EH (cell line): ENCODE measurements at regions not wholly inside any gene's neighbourhood (a gene's known extent, or its start where the extent isn't known, plus 50 kb on each side); places are given as distances from the start of the nearest gene placed in this dataset.
"Not testable (repeated sequence)": the region's sequence is repeated elsewhere in the genome, so short reads cannot be mapped to it uniquely, and the experiment has no call there.

ENCODE experiments used
- DNase-seq: peaks from one replicate; pipeline ENCODE4 v3.0.0-alpha.2; 2015; ENCODE audit warnings: low read depth

DNA sequence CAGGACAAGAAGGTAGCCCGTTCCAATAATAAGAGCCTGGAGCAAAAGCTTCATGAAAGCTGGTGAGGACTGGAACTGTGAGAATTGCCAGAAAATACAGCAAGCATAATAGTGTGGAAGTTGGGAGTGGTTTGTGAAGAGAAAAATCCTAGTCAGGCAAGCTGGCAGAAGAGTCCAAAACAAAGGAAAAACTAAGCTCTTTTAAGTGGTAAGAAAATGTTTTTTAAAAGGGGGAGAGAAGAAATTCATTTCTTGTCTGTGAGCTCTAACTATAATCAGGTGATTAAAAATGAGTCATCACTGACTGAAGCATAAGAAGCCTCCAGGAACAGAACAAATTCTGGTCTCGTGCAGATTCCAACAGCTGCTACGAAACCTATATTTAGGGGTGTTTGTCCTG is 102.6 kb downstream of the CAAP1 start:
- no peak for DNase-seq

DNA sequence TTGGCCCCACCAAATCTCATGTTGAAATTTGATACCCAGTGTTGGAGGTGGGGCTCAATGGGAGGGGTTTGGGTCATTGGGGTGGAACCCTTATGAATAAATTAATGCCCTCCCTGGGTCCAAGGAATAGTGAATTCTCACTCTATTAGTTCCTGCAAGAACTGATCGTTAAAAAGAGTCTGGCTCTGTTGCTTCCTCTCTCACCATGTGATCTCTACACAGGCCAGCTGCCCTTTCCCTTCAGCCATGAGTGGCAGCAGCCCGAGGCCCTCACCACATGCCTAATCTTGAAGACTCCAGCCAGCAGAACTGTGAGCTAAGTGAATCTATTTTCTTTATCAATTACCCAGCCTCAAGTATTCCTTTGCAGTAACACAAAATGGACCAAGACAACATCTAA is 106.0 kb downstream of the CAAP1 start:
- DNase-seq, result no peak

DNA sequence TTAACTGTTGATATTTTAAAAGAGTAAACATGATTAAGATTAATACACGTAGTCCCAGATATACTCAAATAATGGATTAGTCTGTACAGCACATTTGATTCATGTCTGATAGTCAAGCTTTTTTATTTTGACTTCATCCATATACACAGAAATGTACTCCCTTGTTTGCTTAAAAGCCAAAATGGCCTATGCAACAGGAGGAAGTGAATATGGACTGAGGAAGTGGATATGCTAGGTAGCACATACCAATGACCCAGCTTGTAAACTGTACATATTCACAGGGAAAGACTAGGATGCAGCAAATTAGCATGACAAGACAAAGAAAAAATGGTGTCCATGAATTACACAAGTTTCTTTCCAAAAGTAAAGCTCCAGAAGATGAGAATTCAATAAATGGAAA is 109.7 kb downstream of the CAAP1 start:
- no peak for DNase-seq

DNA sequence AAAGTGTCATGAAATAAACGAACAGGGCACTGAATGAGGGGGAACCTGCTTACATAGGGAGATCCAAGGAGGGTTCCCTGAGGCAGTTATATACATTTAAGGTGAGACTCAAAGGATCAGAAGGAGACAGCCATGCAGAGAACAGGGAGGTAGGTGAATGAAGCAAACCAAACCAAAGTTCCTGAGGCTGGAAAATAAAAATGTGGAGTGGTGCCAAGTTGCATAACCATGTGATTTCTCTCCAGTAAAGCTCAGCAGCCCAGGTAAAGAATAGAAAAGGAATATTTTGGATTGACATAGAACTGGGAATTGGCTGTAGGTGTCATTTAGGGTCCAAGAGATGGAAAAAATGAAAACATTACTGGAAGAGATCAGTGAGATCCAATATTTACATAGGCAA is 110.7 kb downstream of the CAAP1 start:
- no peak for DNase-seq

DNA sequence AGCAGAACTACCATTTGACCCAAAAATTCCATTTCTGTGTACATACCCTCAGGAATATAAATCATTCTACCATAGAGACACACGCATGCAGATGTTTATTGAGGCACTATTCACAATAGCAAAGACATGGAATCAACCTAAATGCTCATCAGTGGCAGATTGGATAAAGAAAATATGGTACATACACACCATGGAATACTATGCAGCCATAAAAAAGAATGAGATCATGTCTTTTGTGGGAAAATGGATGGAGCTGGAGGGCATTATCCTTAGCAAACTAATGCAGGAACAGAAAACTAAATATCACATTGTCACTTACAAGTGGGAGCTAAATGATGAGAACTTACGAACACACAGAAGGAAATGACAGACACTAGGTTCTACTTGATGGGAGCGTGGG is 112.3 kb downstream of the CAAP1 start:
- DNase-seq, result not testable (repeated sequence)

DNA sequence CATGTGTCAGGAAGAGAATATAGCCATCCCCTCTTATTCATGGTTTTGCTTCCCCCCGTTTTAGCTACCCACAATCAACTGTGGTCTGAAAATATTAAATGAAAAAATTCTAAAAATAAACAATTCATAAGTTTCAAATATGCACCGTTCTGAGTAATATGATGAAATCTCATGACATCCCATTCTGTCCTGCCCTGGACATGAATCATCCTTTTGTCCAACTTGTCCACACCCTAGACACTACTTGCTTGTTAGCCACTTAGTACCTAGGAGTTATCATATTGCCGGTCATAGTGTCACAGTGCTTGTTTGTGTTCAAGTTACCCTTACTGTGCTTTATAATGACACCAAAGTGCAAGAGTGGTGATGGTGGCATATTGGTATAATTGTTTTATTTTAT is 113.5 kb downstream of the CAAP1 start:
- no peak for DNase-seq

DNA sequence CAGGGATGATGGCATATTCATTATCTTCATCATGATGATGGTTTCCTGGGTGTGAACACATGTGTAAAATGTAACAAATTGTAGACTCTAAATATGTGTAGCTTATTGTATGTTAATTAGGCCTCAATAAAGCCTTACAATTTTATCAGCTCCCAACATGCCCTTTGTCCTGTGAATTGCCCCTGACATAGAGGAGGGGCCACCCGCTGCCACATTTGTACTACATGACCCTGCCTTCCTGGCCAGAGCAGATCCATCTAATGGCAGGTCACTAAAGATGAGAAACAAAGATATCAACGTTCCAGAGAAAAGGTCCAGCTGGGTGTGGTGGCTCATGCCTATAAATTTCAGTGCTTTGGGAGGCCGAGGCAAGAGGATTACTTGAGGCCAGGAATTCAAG is 117.2 kb downstream of the CAAP1 start:
- DNase-seq, result no peak

DNA sequence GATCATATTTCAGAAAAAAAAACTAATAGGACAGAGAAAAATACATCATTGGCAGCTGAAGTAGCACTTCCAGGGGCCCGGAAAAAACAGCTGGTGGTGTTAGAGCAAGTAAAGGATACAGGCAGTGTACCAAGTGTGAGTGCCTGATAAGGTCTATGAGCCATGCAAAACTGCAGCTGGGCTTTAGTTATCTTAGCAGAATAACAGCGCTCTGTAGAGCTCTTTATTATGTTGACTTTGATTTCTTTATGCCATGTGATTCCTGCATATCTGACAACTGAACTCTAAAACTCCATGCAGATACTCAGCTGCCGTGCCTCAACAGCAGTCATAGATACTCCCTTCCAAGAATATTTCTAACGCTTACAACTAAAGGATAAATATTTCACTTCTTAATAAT is 119.5 kb downstream of the CAAP1 start:
- DNase-seq, result no peak

DNA sequence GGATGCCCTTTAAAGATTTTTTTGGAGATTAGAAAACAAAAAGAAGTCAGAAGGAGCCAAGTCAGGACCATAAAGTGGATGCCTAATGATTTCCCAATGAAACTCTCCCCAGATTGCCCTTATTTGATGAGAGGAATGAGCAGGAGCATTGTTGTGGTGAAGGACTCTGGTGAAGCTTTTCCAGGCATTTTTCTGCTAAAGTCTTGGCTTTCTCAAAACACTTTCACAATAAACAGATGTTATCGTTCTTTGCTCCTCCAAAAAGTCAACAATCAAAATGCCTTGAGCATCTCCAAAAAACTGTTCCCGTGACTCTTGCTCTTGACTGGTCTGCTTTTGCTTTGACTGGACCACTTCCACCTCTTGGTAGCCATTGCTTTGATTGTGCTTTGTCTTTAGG is 121.8 kb downstream of the CAAP1 start:
- DNase-seq, result peak; percentile 20

DNA sequence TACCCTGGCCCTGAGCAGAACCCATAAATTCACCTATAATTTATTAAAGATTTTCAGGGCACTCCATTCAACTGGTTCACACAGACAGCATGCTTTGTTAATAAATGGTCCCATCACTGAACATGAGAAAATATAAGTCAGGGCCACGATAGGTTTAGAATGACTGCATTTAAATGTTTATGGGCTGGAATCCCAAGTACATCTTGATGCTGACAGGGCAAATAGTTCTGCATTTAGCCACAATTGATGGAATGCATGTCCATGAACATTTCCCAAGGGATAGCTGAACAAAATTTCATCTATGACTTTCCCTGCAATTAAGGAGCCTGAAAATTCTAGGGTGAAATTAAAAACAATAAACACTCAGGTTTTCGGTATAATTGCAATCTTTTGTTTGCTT is 124.5 kb downstream of the CAAP1 start:
- DNase-seq, result peak; percentile 21

DNA sequence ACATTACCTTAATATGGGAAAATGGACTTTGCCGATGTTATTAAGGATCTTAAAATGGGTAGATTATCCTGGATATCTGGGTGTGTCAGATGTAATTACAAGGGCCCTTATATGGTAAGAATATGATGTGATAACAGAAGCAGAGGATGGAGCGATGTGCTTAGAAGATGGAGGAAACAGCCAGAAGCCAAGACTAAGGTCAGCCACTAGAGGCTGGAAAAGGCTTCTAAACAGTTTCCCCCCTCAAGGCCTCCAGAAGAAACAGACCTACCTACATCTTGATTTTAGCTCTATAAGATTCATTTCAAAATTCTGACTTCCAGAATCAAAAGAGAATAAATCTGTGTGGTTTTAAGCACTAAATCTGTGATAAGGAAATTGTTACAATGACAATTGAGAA is 131.9 kb downstream of the CAAP1 start:
- no peak for DNase-seq

DNA sequence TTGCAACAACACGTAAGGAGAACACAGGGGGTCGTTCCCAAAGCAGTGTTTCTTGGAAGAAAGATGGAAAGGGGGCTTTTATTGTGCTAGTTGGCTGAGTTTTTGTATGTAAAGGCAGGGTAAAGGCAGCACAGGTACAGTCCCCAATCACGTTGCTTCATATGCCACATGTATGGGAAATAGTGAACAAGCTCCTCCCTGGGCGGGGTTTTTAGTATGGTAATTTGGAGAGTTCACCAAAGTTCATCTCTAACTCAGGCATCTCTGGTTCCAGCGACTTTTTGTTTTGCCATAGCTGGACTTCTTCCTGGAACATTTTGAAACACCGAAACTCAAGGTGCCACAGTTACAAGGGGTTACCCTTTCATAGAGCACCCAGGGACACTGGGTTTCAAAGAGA is 133.9 kb downstream of the CAAP1 start:
- no peak for DNase-seq

DNA sequence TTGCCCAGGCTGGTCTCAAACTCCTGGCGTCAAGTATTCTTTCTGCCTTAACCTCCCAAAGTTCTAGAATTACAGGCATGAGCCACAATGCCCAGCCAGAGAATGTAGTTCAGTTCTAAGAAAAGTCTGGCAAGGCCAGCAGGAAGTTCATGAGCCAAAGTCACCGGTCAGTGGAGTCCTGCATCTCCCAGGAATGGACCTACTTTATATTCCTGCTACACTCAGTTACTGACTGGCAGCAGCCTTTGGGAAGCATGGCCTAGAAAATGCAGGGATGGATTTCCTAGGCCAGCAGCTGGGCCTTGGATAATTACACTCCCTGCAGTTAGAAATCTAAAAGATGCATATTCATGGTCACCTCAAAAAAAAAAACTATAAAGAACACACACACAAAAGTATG is 135.7 kb downstream of the CAAP1 start:
- no peak for DNase-seq

DNA sequence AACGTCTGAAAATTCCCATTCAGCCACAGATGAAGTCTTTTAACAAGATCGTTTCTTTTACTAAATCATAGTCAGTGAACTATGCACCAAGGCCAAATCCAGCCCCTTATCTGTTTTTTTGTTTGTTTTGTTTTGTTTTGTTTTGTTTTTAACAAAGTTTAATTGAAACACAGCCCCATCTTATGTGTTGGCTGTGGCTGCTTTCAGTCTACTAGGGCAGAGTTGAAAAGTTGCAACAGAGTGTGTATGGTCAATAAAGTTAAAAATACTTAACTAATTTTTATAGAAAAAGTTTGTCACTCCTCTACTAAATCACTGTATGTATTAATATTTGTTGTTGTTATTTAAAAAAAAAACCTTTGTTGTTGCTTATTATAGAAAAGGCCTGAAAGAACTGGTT is 137.1 kb downstream of the CAAP1 start:
- DNase-seq, result no peak

DNA sequence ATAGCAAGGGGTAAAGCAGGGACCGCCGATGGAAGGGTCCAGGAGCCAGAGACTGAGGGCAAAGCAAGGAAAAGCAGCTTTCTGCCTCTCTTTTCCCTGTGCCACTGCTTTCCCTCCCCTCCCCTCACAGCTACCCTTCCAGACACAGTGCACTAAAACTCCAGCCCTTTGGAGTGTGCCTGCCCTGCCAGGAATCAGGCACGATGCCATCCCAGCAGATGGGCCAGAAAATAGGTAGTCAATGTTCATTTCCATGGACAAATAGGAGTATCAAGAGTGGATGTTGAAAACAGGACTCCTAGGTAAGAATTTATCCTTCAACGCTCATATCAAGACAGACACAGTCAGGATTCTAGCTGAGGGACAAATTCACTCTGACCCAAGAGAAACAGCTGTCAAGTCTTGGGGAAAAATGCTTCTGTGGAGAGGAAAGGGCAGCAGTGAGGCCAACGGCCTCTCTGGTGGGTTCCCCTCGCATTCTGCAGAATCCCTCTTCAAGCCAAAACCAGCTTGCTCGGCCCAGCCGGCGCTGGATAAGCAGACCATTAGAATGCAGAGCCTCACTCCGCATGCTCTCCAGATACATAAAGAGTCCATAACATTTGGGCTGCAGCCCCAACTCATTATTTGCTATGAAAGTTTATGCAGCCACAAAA is 138.0 kb downstream of the CAAP1 start:
- no peak for DNase-seq

DNA sequence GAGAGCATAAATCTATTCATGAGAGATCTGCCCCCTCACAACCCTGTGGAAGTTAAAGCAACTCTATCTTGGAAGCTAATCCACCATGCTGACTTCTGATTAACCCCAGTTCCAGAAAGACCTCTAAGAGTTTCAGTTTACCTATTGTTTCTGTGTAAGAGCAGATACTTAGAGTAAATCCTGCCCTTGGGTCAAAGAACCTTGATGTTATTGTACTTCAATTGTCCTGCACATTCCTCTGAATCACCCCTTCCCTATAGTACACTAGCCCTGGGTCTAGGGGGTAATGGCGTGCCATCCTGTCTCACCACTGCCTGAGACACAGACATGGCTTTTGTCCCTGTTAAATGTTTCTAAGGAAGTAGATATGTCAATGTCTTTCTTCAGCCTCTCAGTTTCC is 138.6 kb downstream of the CAAP1 start:
- no peak for DNase-seq

DNA sequence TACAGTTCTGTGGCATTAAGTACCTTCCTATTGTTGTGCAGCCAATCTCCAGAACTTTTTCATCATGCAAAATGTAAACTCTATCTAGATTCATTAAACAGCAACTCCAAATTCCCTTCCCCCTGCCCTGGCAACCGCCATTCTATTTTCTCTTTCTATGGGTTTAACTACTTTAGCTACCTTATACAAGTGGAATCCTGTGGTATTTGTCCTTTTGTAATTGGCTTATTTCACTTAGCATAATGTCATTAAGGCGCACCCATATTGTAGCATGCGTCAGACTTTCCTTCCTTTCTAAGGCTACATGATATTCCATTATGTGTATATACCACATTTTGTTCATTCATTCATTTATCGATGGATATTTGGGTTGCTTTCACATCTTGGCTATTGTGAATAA is 142.4 kb downstream of the CAAP1 start:
- DNase-seq, result no peak

DNA sequence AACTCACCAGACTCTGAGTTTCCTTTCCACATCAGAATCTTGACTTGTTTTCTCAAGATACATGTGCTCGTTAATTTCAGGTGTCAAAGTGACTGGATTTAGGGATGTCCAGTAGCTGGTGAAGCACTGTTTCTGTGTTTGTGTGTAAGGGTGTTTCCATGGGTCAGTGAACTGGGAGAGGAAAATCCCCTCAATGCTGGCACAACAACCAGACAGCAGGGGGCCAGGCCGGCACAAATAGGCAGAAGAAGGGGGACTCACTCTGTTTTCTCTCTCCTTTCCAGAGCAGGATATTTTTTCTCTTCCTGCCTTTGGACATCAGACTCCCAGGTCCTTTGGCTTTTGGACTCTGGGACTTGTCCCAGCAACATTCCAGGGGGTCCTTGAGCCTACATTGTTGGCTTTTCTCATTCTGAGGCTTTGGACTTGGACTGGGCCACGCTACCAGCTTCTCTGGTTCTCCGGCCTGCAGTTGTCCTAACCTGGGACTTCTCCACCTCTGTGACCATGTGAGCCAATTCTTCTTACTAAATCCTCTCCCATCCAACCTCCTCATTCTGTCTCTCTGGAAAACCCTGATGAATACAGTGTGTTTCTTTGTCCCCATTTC is 144.0 kb downstream of the CAAP1 start:
- DNase-seq, result no peak

DNA sequence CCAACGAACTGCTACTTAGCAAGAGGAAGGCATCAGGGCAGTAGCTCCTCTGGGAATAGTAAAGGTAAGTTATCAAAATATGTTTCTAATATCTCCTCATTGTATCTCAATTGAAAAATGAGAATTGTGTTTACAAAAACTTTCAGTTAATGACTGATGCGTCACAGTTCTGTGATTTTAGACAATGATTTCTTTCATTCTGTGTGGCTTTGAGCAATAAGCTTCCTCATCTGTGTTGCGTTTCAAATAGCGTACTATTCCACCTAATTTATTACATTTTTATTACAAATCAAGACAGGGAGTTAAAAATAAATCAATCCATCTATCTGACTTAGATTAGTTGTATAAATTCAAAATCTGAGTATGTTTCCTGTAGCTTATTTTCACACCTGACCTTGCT is 145.0 kb downstream of the CAAP1 start:
- DNase-seq, result no peak

DNA sequence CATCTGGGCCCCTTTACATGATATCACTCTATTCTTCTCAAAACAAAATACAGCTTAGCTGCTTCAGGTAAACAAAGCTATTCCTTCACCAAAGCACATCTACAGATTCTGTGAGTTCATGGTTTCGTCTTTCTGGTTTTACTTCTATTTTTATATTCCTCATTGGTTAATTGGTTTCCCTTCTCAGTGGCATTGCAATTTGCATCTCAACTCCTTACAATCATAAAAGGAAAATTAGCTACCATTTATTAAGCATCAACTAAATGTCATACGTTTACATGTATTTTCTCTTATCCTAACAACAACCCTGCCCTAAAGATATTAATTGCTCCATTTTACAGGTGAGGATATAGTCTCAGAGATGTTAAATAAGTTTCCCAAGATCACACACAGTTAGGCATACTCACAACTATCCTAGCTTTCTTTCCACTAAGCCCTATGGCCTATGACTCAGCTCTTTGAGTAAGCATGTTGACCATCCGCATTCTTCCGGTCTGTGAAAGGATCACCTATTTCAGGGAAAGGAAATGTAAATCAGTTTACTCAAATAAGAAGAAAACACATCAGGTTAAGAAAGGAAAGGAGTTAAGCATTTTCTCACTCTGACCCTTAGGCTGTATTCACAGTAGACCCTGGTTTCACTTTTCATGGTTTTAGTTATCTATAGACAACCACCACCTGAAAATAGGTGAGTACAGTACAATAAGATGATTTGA is 146.1 kb downstream of the CAAP1 start:
- peak; percentile 6 for DNase-seq

DNA sequence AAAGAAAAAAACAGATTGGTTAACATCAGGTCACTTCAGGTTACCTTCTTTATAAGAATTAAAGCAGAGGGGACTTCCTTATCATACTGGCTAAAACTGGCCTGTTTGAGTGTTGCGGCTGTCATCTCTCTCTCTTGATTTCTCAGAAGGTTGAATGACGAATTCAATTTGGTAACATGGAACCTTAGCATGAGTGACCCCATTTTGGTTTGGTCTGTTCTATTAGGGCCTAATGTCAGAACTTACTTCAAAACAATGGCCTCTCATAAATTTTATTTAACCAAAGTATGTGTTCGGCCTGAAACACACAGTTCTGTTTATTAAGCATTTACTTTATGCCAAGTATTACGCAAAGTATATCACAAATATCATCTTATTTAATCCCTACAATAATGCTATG is 147.5 kb downstream of the CAAP1 start:
- DNase-seq, result no peak

DNA sequence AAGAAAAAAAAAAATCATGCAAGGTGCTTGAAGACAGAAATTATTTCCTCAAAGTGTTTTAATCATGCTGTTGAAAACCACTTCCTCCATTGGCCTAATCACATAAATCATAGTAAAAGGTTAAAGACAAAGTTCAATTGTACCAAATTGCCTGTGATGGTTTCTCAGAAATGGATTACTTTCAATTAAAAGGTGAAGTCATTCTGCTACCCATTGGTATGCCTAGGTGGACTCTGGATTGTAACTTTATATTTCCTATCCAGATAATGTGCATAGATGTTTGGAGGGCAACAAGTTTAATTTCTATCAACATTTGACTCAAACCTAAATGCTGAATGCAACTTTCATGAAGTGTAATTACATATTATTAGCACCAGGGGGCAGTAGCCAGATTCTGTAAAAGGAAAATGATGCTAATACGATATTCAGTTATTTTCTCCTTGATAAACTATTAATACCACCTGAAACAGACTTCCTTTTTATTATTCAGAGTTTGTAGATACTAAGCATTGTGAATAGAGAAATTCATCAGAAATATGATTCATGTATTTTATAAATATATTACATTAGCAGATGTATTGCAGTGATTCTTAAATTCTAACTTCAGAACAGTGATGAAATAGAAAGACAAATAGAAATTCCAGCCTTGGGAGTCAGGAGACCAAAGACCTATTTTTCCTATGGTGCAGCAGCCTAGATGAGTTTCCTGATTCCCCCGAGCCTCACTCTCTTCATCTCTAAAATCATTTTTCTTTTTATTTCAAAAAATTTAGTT is 148.2 kb downstream of the CAAP1 start:
- DNase-seq, result peak; percentile 30
